OCI-LY1 (cell line): ENCODE measurements at regions not wholly inside any gene's neighbourhood (a gene's known extent, or its start where the extent isn't known, plus 50 kb on each side); places are given as distances from the start of the nearest gene placed in this dataset.
A peak's percentile ranks its signal among the peaks of the same experiment; 100 is the strongest.

ENCODE experiments used
- H2AFZ ChIP-seq: fragments of 200-600 bp; sonication (generic), shearing (Covaris generic); 2 replicates; pipeline ENCODE4 v1.6.0; 2014; ENCODE audit warnings: antibody characterized with exemption, mild to moderate bottlenecking, low read length
- H3F3A ChIP-seq: fragments of 200-600 bp; sonication (generic), shearing (Covaris generic); 2 replicates; pipeline ENCODE4 v1.6.0; 2014; ENCODE audit warnings: mild to moderate bottlenecking, antibody characterized with exemption, low read length, moderate library complexity; ENCODE audit not compliant: insufficient read depth
- H3K27ac ChIP-seq: fragments of 200-600 bp; sonication (generic); 2 replicates; pipeline ENCODE4 v1.5.1; 2014; ENCODE audit warnings: low read length, mixed run types, mild to moderate bottlenecking, low read depth; ENCODE audit not compliant: poor library complexity, severe bottlenecking
- H3K27me3 ChIP-seq: fragments of 200-600 bp; sonication (generic); 2 replicates; pipeline ENCODE4 v1.6.0; 2014; ENCODE audit warnings: antibody characterized with exemption, mild to moderate bottlenecking, low read length, moderate library complexity; ENCODE audit not compliant: insufficient read depth
- H3K36me3 ChIP-seq: fragments of 200-600 bp; sonication (generic); 2 replicates; pipeline ENCODE4 v1.6.1; 2014; ENCODE audit warnings: mild to moderate bottlenecking, antibody characterized with exemption, low read length, moderate library complexity, mixed read lengths; ENCODE audit not compliant: insufficient read depth
- H3K4me1 ChIP-seq: fragments of 200-600 bp; sonication (generic); 2 replicates; pipeline ENCODE4 v1.5.1; 2014; ENCODE audit warnings: mild to moderate bottlenecking, low read length, moderate library complexity; ENCODE audit not compliant: insufficient read depth, severe bottlenecking
- H3K4me2 ChIP-seq: fragments of 200-600 bp; sonication (generic), shearing (Covaris generic); 2 replicates; pipeline ENCODE4 v1.6.1; 2014; ENCODE audit warnings: low read length
- H3K4me3 ChIP-seq: fragments of 200-600 bp; sonication (generic); 2 replicates; pipeline ENCODE4 v1.5.1; 2014; ENCODE audit warnings: low read length, low read depth, mild to moderate bottlenecking, mixed read lengths; ENCODE audit not compliant: poor library complexity, severe bottlenecking
- H3K79me2 ChIP-seq: fragments of 200-600 bp; shearing (Covaris generic); 2 replicates; pipeline ENCODE4 v1.6.1; 2016; ENCODE audit warnings: mixed run types, low read length, mixed read lengths; ENCODE audit not compliant: insufficient read depth
- H3K9ac ChIP-seq: fragments of 200-600 bp; sonication (generic), shearing (Covaris generic); 2 replicates; pipeline ENCODE4 v1.6.1; 2014; ENCODE audit warnings: mild to moderate bottlenecking, low read length, mixed read lengths
- H3K9me2 ChIP-seq: fragments of 200-600 bp; sonication (generic), shearing (Covaris generic); 2 replicates; pipeline ENCODE4 v1.6.1; 2014; ENCODE audit warnings: low read depth, mild to moderate bottlenecking, low read length, mixed read lengths
- H3K9me3 ChIP-seq: fragments of 200-600 bp; shearing (Covaris generic); 2 replicates; pipeline ENCODE4 v1.6.1; 2014; ENCODE audit warnings: low read length, mixed read lengths
- H4K20me1 ChIP-seq: fragments of 200-600 bp; sonication (generic), shearing (Covaris generic); 2 replicates; pipeline ENCODE4 v1.6.0; 2016; ENCODE audit warnings: mild to moderate bottlenecking, low read length; ENCODE audit not compliant: insufficient read depth
- CTCF ChIP-seq: fragments of 200-600 bp; sonication (generic), shearing (Covaris generic); IDR thresholded peaks from 2 replicates; pipeline ENCODE4 v1.5.1; 2017; ENCODE audit warnings: mild to moderate bottlenecking, antibody characterized with exemption, low read length, moderate library complexity, mixed read lengths
- EZH2 ChIP-seq: fragments of 200-600 bp; sonication (generic), shearing (Covaris generic); IDR thresholded peaks from 2 replicates; pipeline ENCODE4 v1.8.0; 2017; ENCODE audit warnings: borderline replicate concordance, mixed run types, mild to moderate bottlenecking, antibody characterized with exemption, low read length, moderate library complexity, mixed read lengths

- H3K4me3 ChIP-seq = no peak overlapping the region
- H3K36me3 ChIP-seq = no peaks in the 10 kb centered on the region
- no peak for TF ChIP-seq EZH2
- TF ChIP-seq CTCF = no peak
- no peaks in the 10 kb centered on the region for H3K4me1 ChIP-seq
- no peak overlapping the region for H3K27ac ChIP-seq
- no peak overlapping the region for H3K9ac ChIP-seq
- H3K79me2 ChIP-seq = no peaks in the 10 kb centered on the region
- H3K4me2 ChIP-seq = no peak overlapping the region
- no peaks in the 10 kb centered on the region for H3K27me3 ChIP-seq
- no peaks in the 10 kb centered on the region for H4K20me1 ChIP-seq
- H2AFZ ChIP-seq = no peak overlapping the region
- no peaks in the 10 kb centered on the region for H3K9me2 ChIP-seq
- no peaks in the 10 kb centered on the region for H3K9me3 ChIP-seq
- no peaks in the 10 kb centered on the region for H3F3A ChIP-seq
These were observed 234.5 kb downstream of the IPO8 start for GRCh38 chr12:30461026-30461615.

- no peaks in the 10 kb centered on the region for H4K20me1 ChIP-seq
- H3K4me1 ChIP-seq = no peaks in the 10 kb centered on the region
- H3K9ac ChIP-seq = no peak overlapping the region
- H3K36me3 ChIP-seq = no peaks in the 10 kb centered on the region
- no peak overlapping the region for H3K4me2 ChIP-seq
- no peak overlapping the region for H3K4me3 ChIP-seq
- no peaks in the 10 kb centered on the region for H3K9me2 ChIP-seq
- H3F3A ChIP-seq = no peaks in the 10 kb centered on the region
- H2AFZ ChIP-seq = no peak overlapping the region
- H3K27me3 ChIP-seq = no peaks in the 10 kb centered on the region
- no peak for TF ChIP-seq CTCF
- TF ChIP-seq EZH2 = no peak
- no peaks in the 10 kb centered on the region for H3K79me2 ChIP-seq
- H3K27ac ChIP-seq = no peak overlapping the region
- H3K9me3 ChIP-seq = no peaks in the 10 kb centered on the region
These were observed 237.2 kb downstream of the IPO8 start for GRCh38 chr12:30458453-30458852.

DNA sequence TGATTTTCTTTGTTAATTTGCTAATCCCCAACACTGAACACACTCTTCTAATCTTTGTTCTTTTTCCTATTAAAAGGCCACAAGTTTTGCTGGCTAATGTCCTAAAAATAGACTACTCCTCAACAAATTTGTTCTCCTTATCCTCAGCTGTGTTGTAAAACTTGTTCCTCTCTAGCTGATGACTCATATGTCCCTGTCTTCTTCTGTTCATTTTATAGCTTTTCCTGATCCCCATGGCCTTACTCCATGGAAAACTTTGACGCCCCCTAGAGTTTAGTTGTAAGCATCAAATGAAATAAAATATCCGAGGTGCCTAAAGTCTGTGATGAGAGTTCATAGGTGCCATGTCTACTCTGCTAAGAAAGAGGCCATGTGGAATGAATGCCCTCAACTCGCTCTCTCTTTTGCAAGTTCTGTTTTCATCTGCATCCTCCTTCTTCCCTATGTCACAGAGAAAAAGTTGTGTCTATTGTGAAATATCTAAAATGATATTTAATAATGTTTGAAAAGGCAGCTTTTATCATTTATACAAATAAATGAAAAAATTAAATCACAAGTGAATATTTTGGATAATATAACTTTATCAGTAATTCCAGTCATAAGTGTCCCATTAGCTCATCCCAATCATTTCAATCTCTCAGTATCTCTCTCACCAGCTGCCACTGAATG lies 237.9 kb downstream of the IPO8 start:
- Histone ChIP-seq H3K9me2 (no peaks in the 10 kb centered on the region), H3K79me2 (no peaks in the 10 kb centered on the region), H3K4me3 (no peak overlapping the region), H3K4me2 (no peak overlapping the region), H3K36me3 (no peaks in the 10 kb centered on the region), H3K27me3 (no peaks in the 10 kb centered on the region), H3K9me3 (no peaks in the 10 kb centered on the region), H3K27ac (no peak overlapping the region), H3K9ac (no peak overlapping the region), H2AFZ (no peak overlapping the region), H4K20me1 (no peaks in the 10 kb centered on the region), H3F3A (no peaks in the 10 kb centered on the region), H3K4me1 (no peaks in the 10 kb centered on the region)
- TF ChIP-seq EZH2 (no peak), CTCF (peak; percentile 37; the same call in 1 of the 2 replicates)
